ENCODE measurements at regions not wholly inside any gene's neighbourhood (a gene's known extent, or its start where the extent isn't known, plus 50 kb on each side); places are given as distances from the start of the nearest gene placed in this dataset.

DNA sequence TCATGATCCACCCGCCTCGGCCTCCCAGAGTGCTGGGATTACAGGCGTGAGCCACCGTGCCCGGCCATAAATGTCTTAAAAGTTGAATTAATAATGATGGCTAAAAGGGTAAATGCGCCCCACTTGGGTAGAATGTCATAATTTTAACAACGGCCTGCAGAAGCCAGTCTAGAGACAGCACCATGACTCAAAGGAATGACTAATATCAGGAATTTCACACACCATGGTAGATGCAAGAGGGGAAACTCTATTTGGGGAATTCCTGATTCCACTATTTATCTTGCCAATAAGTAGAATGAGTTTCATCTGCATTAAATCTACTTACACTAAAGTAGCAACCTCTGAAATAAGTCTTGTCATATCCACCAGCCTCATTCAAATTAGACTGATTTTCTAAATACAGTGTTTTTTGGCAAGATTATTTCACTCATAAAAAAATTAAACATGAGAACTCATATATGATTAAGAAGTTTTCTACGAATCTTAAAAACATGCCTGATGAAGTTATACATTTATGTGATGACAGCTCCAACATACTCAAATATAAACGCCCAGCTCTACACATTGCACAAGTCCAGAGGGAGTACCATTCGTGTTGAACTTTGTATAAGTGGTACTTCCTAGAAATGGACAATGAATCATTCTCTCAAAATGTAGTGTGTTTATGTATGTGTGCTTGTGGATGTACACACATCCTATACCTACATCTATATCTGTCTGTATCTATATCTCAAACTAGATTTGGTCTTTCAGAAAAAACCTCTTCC is 309.7 kb downstream of the IRS1 start:
- no peak overlapping the region for H3K4me3 ChIP-seq
- no peak for FAIRE-seq
- ATAC-seq: peak in 1 of 2 experiments; percentile 61; a peak in 2 of 6 replicates
- POLR2A ChIA-PET: no interaction called here
- peaks cover 3% of the 10 kb centered on the region; the same call in 1 of the 3 replicates for H3K4me1 ChIP-seq
- DNase-seq (ENCODE audit: low read depth in 1 of 2, low spot score in 1 of 2): peak; percentile 10 to 23
- H3K27ac ChIP-seq: peak overlapping the region in 1 of 2 experiments; percentile 57; a peak in 2 of 6 replicates
- peaks cover 16% of the 10 kb centered on the region; the same call in 1 of the 3 replicates for H3K9me3 ChIP-seq
- CTCF ChIA-PET: no interaction called here
- TF ChIP-seq RAD21 (conservative IDR thresholded peaks at IDR 0.05 in 1 of 2, IDR thresholded peaks at IDR 0.05 in 1 of 2) (0 out of 5 replicates have a peak, but pooled peaks of 1 of the 2 experiments have one; percentile 21), FOSL2 (IDR thresholded peaks at IDR 0.05) (no peak), FOSL2 (CRISPR knock-in tag; IDR thresholded peaks at IDR 0.05) (peak; percentile 60), HMGXB4 (CRISPR knock-in tag; IDR thresholded peaks at IDR 0.05; ENCODE audit: borderline replicate concordance) (no peak), CEBPB (IDR thresholded peaks at IDR 0.05) (0 out of 4 replicates have a peak, but pooled peaks of 1 of the 2 experiments have one; percentile 8)
- TF ChIP-seq, protein P1, sequence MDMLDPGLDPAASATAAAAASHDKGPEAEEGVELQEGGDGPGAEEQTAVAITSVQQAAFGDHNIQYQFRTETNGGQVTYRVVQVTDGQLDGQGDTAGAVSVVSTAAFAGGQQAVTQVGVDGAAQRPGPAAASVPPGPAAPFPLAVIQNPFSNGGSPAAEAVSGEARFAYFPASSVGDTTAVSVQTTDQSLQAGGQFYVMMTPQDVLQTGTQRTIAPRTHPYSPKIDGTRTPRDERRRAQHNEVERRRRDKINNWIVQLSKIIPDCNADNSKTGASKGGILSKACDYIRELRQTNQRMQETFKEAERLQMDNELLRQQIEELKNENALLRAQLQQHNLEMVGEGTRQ (IDR thresholded peaks at IDR 0.05): no peak
- 64% methylated on average over 10 of the region's 10 CpGs for WGBS (ENCODE audit: missing lambda C conversion rate)
- no peak overlapping the region for H3K4me2 ChIP-seq

DNA sequence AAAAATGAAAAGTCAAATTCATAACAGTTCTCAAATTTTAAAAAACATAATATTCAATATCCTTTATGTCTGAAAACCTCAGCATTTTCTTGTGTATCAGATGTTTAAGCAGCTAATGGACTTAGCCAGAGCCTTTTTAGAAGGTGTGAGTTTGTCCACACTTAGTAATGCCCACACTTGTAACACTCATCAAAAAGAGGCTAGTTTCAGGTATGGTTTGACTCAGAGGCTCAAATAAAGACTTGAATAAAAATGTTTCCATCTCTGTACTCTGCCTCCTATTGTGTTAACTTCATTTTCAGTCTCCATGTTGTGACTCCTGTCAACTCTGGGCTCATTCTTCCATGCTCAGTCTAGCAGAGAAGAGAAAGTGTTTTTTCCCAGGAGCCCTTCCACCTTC is 311.6 kb downstream of the IRS1 start:
- Histone ChIP-seq H3K4me1 (peaks cover 22% of the 10 kb centered on the region), H3K9me3 (peaks cover 16% of the 10 kb centered on the region; the same call in 1 of the 3 replicates), H3K4me2 (no peak overlapping the region), H3K27ac (0 out of 6 replicates have a peak overlapping the region, but pooled peaks of 1 of the 2 experiments have one; percentile 10), H3K4me3 (no peak overlapping the region)
- DNase-seq (ENCODE audit: low read depth in 1 of 2, low spot score in 1 of 2): no peak
- CTCF ChIA-PET: interaction anchor here (0.7 kb wide), 1 partner anchor 114 kb away, joined by 3 read pairs; no protein-coding TSS in a partner anchor
- FAIRE-seq: no peak
- no peak for TF ChIP-seq POLR2A (IDR thresholded peaks at IDR 0.05; ENCODE audit: low read length)
- no peak for TF ChIP-seq NPAS2 (CRISPR knock-in tag; IDR thresholded peaks at IDR 0.05; ENCODE audit: borderline replicate concordance)
- TF ChIP-seq ZFP36 (IDR thresholded peaks at IDR 0.05; ENCODE audit: borderline replicate concordance, partially characterized antibody): no peak
- no peak for TF ChIP-seq ZNF302 (CRISPR knock-in tag; IDR thresholded peaks at IDR 0.05)
- TF ChIP-seq CHD4 (IDR thresholded peaks at IDR 0.05; ENCODE audit: borderline replicate concordance): no peak
- TF ChIP-seq BCL3 (IDR thresholded peaks at IDR 0.05): no peak
- no peak for TF ChIP-seq HOXB5 (CRISPR knock-in tag; IDR thresholded peaks at IDR 0.05)
- TF ChIP-seq MYC (IDR thresholded peaks at IDR 0.05; ENCODE audit: borderline replicate concordance, low read length): no peak
- TF ChIP-seq ELK1 (IDR thresholded peaks at IDR 0.05; ENCODE audit: low read depth, low read length): no peak
- no peak for TF ChIP-seq FOSL2 (IDR thresholded peaks at IDR 0.05)
- no peak for TF ChIP-seq FOSL2 (CRISPR knock-in tag; IDR thresholded peaks at IDR 0.05)
- no peak for TF ChIP-seq MAX (IDR thresholded peaks at IDR 0.05)
- TF ChIP-seq, protein P1 (IDR thresholded peaks at IDR 0.05): no peak
- POLR2A ChIA-PET: no interaction called here
- no peak for ATAC-seq

Data from A549 (cell line).